ENCODE measurements at regions not wholly inside any gene's neighbourhood (a gene's known extent, or its start where the extent isn't known, plus 50 kb on each side); places are given as distances from the start of the nearest gene placed in this dataset.

GRCh38 chrX:4682636-4683035 lies 969.2 kb upstream of the PRKX start:
- no peak overlapping the region for H3K4me3 ChIP-seq (ENCODE audit: low read depth, low read length)
- DNase-seq (ENCODE audit: low read depth): peak; percentile 5
- TF ChIP-seq, protein P1, sequence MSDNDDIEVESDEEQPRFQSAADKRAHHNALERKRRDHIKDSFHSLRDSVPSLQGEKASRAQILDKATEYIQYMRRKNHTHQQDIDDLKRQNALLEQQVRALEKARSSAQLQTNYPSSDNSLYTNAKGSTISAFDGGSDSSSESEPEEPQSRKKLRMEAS (IDR thresholded peaks at IDR 0.05; ENCODE audit: low read depth, low read length): no peak
- TF ChIP-seq MYC (IDR thresholded peaks at IDR 0.05; ENCODE audit: low read depth, low read length) (no peak), POLR2A (IDR thresholded peaks at IDR 0.05; ENCODE audit: extremely low read depth, insufficient read length) (no peak)
- TF ChIP-seq, protein P2, sequence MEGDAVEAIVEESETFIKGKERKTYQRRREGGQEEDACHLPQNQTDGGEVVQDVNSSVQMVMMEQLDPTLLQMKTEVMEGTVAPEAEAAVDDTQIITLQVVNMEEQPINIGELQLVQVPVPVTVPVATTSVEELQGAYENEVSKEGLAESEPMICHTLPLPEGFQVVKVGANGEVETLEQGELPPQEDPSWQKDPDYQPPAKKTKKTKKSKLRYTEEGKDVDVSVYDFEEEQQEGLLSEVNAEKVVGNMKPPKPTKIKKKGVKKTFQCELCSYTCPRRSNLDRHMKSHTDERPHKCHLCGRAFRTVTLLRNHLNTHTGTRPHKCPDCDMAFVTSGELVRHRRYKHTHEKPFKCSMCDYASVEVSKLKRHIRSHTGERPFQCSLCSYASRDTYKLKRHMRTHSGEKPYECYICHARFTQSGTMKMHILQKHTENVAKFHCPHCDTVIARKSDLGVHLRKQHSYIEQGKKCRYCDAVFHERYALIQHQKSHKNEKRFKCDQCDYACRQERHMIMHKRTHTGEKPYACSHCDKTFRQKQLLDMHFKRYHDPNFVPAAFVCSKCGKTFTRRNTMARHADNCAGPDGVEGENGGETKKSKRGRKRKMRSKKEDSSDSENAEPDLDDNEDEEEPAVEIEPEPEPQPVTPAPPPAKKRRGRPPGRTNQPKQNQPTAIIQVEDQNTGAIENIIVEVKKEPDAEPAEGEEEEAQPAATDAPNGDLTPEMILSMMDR (IDR thresholded peaks at IDR 0.05; ENCODE audit: low read depth, low read length): no peak

DNA sequence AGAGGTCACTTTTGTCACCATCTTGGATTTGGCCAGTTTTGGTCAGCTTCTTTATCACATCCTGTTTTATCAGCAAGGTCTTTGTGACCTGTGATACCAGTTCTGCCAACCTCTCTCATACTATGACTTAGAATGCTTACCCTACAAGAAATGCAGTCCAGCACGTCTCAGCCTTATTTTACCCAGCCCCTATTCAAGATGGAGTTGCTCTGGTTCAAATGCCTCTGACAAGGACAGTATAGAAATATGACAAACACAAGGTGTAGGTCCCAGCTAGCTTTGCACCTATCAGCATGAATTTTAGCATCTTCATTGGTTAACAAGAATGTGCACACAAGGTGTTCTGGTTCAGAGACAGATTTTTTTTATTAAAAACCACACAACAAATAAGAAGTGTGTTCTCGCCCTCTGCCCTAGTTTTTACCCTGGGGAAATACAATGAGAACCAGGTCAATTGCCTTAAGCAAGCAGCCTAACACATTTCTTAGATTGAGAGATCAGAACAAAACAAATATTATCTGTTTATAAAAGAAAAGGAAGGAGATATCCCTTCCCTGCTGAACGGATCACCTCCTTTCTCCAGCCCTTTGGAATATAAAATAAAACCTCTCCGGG lies 962.3 kb upstream of the PRKX start:
- TF ChIP-seq, protein P1 (IDR thresholded peaks at IDR 0.05; ENCODE audit: low read depth, low read length): no peak
- TF ChIP-seq MYC (IDR thresholded peaks at IDR 0.05; ENCODE audit: low read depth, low read length) (no peak), POLR2A (IDR thresholded peaks at IDR 0.05; ENCODE audit: extremely low read depth, insufficient read length) (no peak)
- TF ChIP-seq, protein P2 (IDR thresholded peaks at IDR 0.05; ENCODE audit: low read depth, low read length): no peak
- no peak for DNase-seq (ENCODE audit: low read depth)

GRCh38 chrX:4674028-4674782 lies 960.8 kb upstream of the PRKX start:
- no peak for DNase-seq (ENCODE audit: low read depth)
- TF ChIP-seq, protein P2 (IDR thresholded peaks at IDR 0.05; ENCODE audit: low read depth, low read length): no peak
- no peak for TF ChIP-seq POLR2A (IDR thresholded peaks at IDR 0.05; ENCODE audit: extremely low read depth, insufficient read length)
- no peak for TF ChIP-seq MYC (IDR thresholded peaks at IDR 0.05; ENCODE audit: low read depth, low read length)
- TF ChIP-seq, protein P1 (IDR thresholded peaks at IDR 0.05; ENCODE audit: low read depth, low read length): no peak
- H3K4me3 ChIP-seq (ENCODE audit: low read depth, low read length): no peak overlapping the region

More for the DNA sequence above, 962.3 kb upstream of the PRKX start:
- H3K4me3 ChIP-seq (ENCODE audit: low read depth, low read length): no peak overlapping the region

- no peak for DNase-seq (ENCODE audit: low read depth)
- no peak for TF ChIP-seq MYC (IDR thresholded peaks at IDR 0.05; ENCODE audit: low read depth, low read length)
- no peak overlapping the region for H3K4me3 ChIP-seq (ENCODE audit: low read depth, low read length)
These were observed 957.9 kb upstream of the PRKX start for GRCh38 chrX:4671344-4671743.

GRCh38 chrX:4670606-4671005 lies 957.2 kb upstream of the PRKX start:
- DNase-seq (ENCODE audit: low read depth): no peak
- H3K4me3 ChIP-seq (ENCODE audit: low read depth, low read length): no peak overlapping the region
- TF ChIP-seq POLR2A (IDR thresholded peaks at IDR 0.05; ENCODE audit: extremely low read depth, insufficient read length): no peak
- TF ChIP-seq, protein P1 (IDR thresholded peaks at IDR 0.05; ENCODE audit: low read depth, low read length): no peak
- TF ChIP-seq MYC (IDR thresholded peaks at IDR 0.05; ENCODE audit: low read depth, low read length): no peak
- TF ChIP-seq, protein P2 (IDR thresholded peaks at IDR 0.05; ENCODE audit: low read depth, low read length): no peak

GRCh38 chrX:4668802-4669536 lies 955.5 kb upstream of the PRKX start:
- H3K4me3 ChIP-seq (ENCODE audit: low read depth, low read length): no peak overlapping the region
- no peak for DNase-seq (ENCODE audit: low read depth)
- TF ChIP-seq MYC (IDR thresholded peaks at IDR 0.05; ENCODE audit: low read depth, low read length) (no peak), POLR2A (IDR thresholded peaks at IDR 0.05; ENCODE audit: extremely low read depth, insufficient read length) (no peak)
- TF ChIP-seq, protein P2 (IDR thresholded peaks at IDR 0.05; ENCODE audit: low read depth, low read length): no peak
- TF ChIP-seq, protein P1 (IDR thresholded peaks at IDR 0.05; ENCODE audit: low read depth, low read length): no peak
